Endothelial cell of umbilical vein (primary cell): ENCODE measurements at regions not wholly inside any gene's neighbourhood (a gene's known extent, or its start where the extent isn't known, plus 50 kb on each side); places are given as distances from the start of the nearest gene placed in this dataset.

Experiments
- BruUV-seq: library from RNA; stranded (reverse); fragments of 400-500 nt; replicated peaks from 2 replicates; lab custom pipeline; 2021; lab: Mats Ljungman, UMichigan
- CTCF ChIA-PET: fragments of 300-600, 350-600 bp; sonication (Branson Sonifier 250); formaldehyde crosslinking; loops from one replicate; lab custom pipeline; 2021; ENCODE audit warnings: antibody characterized with exemption, inconsistent platforms; lab: Charles Lee
- POLR2A ChIA-PET: fragments of 300-600, 350-600 bp; sonication (Branson Sonifier 250); formaldehyde crosslinking; loops from one replicate; lab custom pipeline; 2021; ENCODE audit warnings: antibody characterized with exemption, inconsistent platforms; lab: Charles Lee
- DNase-seq: peaks from one replicate; pipeline ENCODE4 v3.0.0-alpha.2; 2011; ENCODE audit warnings: low read depth, low spot score
- FAIRE-seq: peaks from 2 replicates; lab custom pipeline; 2011; peaks lifted over from hg19 to GRCh38; lab: Jason Lieb, UNC
- H2AFZ ChIP-seq: 2 replicates; pipeline ENCODE4 v1.6.0; 2012; ENCODE audit warnings: low read depth, low read length, control low read depth, inconsistent platforms
- H3K27ac ChIP-seq: 2 replicates; pipeline ENCODE4 v1.5.1; 2011; ENCODE audit warnings: low read depth, mild to moderate bottlenecking, control low read depth, low read length, moderate library complexity; ENCODE audit not compliant: insufficient read depth
- H3K27me3 ChIP-seq, 2 experiments: 2 replicates each; pipeline versions ENCODE4 v1.6.0 to v1.6.1; 2011; ENCODE audit warnings: low read length in 2 of 2, mixed read lengths in 1 of 2; ENCODE audit not compliant: control insufficient read depth in 2 of 2, insufficient read depth in 2 of 2
- H3K36me3 ChIP-seq, 2 experiments: 2 replicates in 1 of 2; 3 replicates in 1 of 2; pipeline ENCODE4 v1.5.1; 2011; ENCODE audit warnings: low read length in 2 of 2, mild to moderate bottlenecking in 1 of 2, moderate library complexity in 1 of 2; ENCODE audit not compliant: control insufficient read depth in 2 of 2, insufficient read depth in 2 of 2; ENCODE audit errors: extremely low read depth in 1 of 2
- H3K4me1 ChIP-seq: 3 replicates; pipeline ENCODE4 v1.5.1; 2011; ENCODE audit warnings: mild to moderate bottlenecking, low read length; ENCODE audit not compliant: control insufficient read depth, insufficient read depth; ENCODE audit errors: extremely low read depth
- H3K4me2 ChIP-seq: 2 replicates; pipeline ENCODE4 v1.6.1; 2011; ENCODE audit warnings: low read length, control low read depth, mixed read lengths; ENCODE audit not compliant: insufficient read depth
- H3K4me3 ChIP-seq, 3 experiments: fragments of 200-600 bp in 1 of 3; sonication (generic), shearing (Covaris generic) in 1 of 3; replicated peaks in 1 of 3; 2 replicates each; pipeline ENCODE4 v1.5.1; 2011 to 2016; ENCODE audit warnings: control low read depth in 3 of 3, low read length in 3 of 3, mild to moderate bottlenecking in 2 of 3, inconsistent platforms in 1 of 3, low read depth in 1 of 3, moderate library complexity in 1 of 3; ENCODE audit not compliant: insufficient read depth in 1 of 3
- H3K79me2 ChIP-seq: 2 replicates; pipeline ENCODE4 v1.6.0; 2012; ENCODE audit warnings: low read length, inconsistent platforms; ENCODE audit not compliant: control insufficient read depth, insufficient read depth
- H3K9ac ChIP-seq: replicated peaks from 2 replicates; pipeline ENCODE3; 2011; ENCODE audit warnings: low read length, control low read depth; ENCODE audit not compliant: insufficient read depth; ENCODE audit errors: extremely low read depth
- H3K9me1 ChIP-seq: replicated peaks from 3 replicates; pipeline ENCODE4 v1.6.0; 2011; ENCODE audit warnings: mild to moderate bottlenecking, low read length; ENCODE audit not compliant: control insufficient read depth, insufficient read depth; ENCODE audit errors: extremely low read depth
- H3K9me3 ChIP-seq: replicated peaks from 2 replicates; pipeline ENCODE4 v1.5.1; 2012; ENCODE audit warnings: low read length, inconsistent platforms; ENCODE audit not compliant: control insufficient read depth, insufficient read depth
- H4K20me1 ChIP-seq: replicated peaks from 2 replicates; pipeline ENCODE3; 2011; ENCODE audit warnings: mild to moderate bottlenecking, low read length; ENCODE audit not compliant: control insufficient read depth, insufficient read depth; ENCODE audit errors: extremely low read depth
- EZH2 ChIP-seq: IDR thresholded peaks from 2 replicates; pipeline ENCODE4 v1.6.1; 2012; ENCODE audit warnings: borderline replicate concordance, low read depth, mild to moderate bottlenecking, moderate library complexity, low read length, inconsistent platforms; ENCODE audit not compliant: severe bottlenecking
- FOS ChIP-seq: IDR thresholded peaks from 2 replicates; pipeline ENCODE4 v1.6.1; 2011; ENCODE audit warnings: mild to moderate bottlenecking, low read length, moderate library complexity, borderline replicate concordance; ENCODE audit not compliant: insufficient read depth
- GATA2 ChIP-seq: IDR thresholded peaks from 2 replicates; pipeline ENCODE4 v1.7.0; 2011; ENCODE audit warnings: low read depth, mild to moderate bottlenecking, moderate library complexity, mixed read lengths, low read length; ENCODE audit not compliant: insufficient read length, insufficient read depth
- JUN ChIP-seq: IDR thresholded peaks from 2 replicates; pipeline ENCODE4 v1.6.1; 2011; ENCODE audit warnings: borderline replicate concordance, low read depth; ENCODE audit not compliant: insufficient read length, insufficient read depth
- MYC ChIP-seq: IDR thresholded peaks from one replicate; pipeline ENCODE4 v1.6.1; 2011; ENCODE audit warnings: mild to moderate bottlenecking, low read depth, low read length
- POLR2A ChIP-seq: IDR thresholded peaks from 2 replicates; pipeline ENCODE4 v1.6.1; 2012; ENCODE audit warnings: low read depth, mild to moderate bottlenecking, control low read depth, low read length
- POLR2AphosphoS5 ChIP-seq: IDR thresholded peaks from 2 replicates; pipeline ENCODE4 v1.6.1; 2012; ENCODE audit warnings: low read depth, mild to moderate bottlenecking, control low read depth, low read length, moderate library complexity; ENCODE audit not compliant: insufficient read depth
- dilution Hi-C: fragments of 300-500 bp; cut with MboI; formaldehyde crosslinking; loops from one replicate; pipeline ENCODE4 v1.15.0; 2019; ENCODE audit warnings: low sequenced_read_pairs; ENCODE audit not compliant: extremely low pct_ligation_motif_present
- intact Hi-C: fragments of 100-400 bp; cut with micrococcal nuclease; formaldehyde crosslinking; loops from one replicate; pipeline ENCODE4 v1.10.0; 2022
- TF ChIP-seq, protein P1 (sequence below), 2 donors: IDR thresholded peaks; 1 replicate in 1 of 2; 2 replicates in 1 of 2; pipeline ENCODE4 v1.5.1; 2011; ENCODE audit warnings: low read length in 2 of 2, mild to moderate bottlenecking in 2 of 2, moderate library complexity in 2 of 2, control low read depth in 1 of 2, inconsistent platforms in 1 of 2, low read depth in 1 of 2; ENCODE audit not compliant: insufficient read depth in 1 of 2; ENCODE audit errors: extremely low read depth in 1 of 2
- TF ChIP-seq, protein P2 (sequence below): IDR thresholded peaks from 2 replicates; pipeline ENCODE4 v1.6.1; 2011; ENCODE audit not compliant: insufficient read depth, insufficient read length

DNA sequence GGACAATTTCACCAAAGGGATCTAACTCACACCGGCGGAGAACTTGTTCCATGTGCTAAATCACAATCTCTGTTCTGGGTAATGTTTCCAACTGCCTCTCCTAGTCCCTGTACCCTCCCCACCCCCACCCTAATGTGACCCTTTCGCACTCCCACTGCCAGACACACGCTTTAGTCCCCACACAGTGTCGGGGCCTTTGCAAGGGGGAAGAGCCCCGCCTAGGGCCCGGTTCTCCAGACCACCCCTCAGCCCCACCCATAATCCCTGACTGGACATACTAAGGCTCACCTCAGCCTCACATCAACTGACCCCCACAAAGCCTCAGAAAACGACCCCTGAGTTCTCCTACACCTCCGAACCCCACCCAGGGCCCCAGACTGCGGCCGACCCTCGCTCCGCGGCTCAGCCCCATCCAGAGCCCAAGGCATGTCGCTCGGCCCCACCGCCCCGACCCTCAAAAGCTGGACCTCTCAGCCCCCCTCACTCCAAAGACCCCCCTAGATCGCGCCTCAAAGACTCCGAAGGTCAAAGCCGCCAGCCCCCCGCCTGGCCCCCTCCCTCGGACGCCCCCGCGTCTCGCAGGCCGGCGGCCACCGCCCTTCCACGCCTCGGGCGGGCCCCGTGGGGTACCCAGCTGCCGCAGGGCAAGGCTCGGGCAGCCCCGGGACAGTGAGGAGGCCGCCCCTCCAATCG, 72.0 kb upstream of the MAP4 start:
- Histone ChIP-seq H3K9ac (peak overlapping the region; percentile 91), H3K79me2 (peaks cover 53% of the 10 kb centered on the region), H4K20me1 (no peaks in the 10 kb centered on the region), H3K27ac (peak overlapping the region; percentile 65), H3K4me3 (peak overlapping the region; percentile 83 to 94 (median 94)), H3K4me2 (peak overlapping the region; percentile 90), H3K36me3 (peaks cover 0 to 3% of the 10 kb centered on the region in 2 experiments), H3K9me3 (no peaks in the 10 kb centered on the region), H3K9me1 (no peaks in the 10 kb centered on the region), H3K4me1 (peaks cover 18% of the 10 kb centered on the region), H3K27me3 (no peaks in the 10 kb centered on the region), H2AFZ (peak overlapping the region; percentile 55)
- FAIRE-seq (peak; percentile 12), DNase-seq (no peak)
- TF ChIP-seq GATA2 (no peak), MYC (no peak), FOS (no peak), EZH2 (no peak), POLR2AphosphoS5 (no peak), POLR2A (no peak), JUN (no peak)
- TF ChIP-seq, protein P1, sequence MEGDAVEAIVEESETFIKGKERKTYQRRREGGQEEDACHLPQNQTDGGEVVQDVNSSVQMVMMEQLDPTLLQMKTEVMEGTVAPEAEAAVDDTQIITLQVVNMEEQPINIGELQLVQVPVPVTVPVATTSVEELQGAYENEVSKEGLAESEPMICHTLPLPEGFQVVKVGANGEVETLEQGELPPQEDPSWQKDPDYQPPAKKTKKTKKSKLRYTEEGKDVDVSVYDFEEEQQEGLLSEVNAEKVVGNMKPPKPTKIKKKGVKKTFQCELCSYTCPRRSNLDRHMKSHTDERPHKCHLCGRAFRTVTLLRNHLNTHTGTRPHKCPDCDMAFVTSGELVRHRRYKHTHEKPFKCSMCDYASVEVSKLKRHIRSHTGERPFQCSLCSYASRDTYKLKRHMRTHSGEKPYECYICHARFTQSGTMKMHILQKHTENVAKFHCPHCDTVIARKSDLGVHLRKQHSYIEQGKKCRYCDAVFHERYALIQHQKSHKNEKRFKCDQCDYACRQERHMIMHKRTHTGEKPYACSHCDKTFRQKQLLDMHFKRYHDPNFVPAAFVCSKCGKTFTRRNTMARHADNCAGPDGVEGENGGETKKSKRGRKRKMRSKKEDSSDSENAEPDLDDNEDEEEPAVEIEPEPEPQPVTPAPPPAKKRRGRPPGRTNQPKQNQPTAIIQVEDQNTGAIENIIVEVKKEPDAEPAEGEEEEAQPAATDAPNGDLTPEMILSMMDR (IDR thresholded peaks at IDR 0.05; ENCODE audit: extremely low read depth in 1 of 2, insufficient read depth in 1 of 2, low read depth in 1 of 2, low read length in 2 of 2), result no peak
- TF ChIP-seq, protein P2, sequence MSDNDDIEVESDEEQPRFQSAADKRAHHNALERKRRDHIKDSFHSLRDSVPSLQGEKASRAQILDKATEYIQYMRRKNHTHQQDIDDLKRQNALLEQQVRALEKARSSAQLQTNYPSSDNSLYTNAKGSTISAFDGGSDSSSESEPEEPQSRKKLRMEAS, result no peak
- dilution Hi-C loops, result no loop called here
- intact Hi-C loops, result loop anchor here (2.0 to 5.0 kb wide), 4 partner anchors 43 to 256 kb away; partner anchors contain the start of gene MAP4
- BruUV-seq, result no TSS peak
- ChIA-PET CTCF (interaction anchor here (0.6 to 4.5 kb wide), 10 partner anchors 21 to 263 kb away, joined by 3 to 46 read pairs (median 4); partner anchors contain the start of gene MAP4), POLR2A (interaction anchor here (0.9 to 1.4 kb wide), 4 partner anchors 11 to 263 kb away, joined by 3 to 5 read pairs (median 3); no protein-coding TSS in a partner anchor)
